Tibial artery (tissue), 4 donors: ENCODE measurements at regions not wholly inside any gene's neighbourhood (a gene's known extent, or its start where the extent isn't known, plus 50 kb on each side); places are given as distances from the start of the nearest gene placed in this dataset.

Experiments used
- DNase-seq, 2 donors: peaks; one replicate each; pipeline ENCODE4 v3.0.0-alpha.2; 2019
- H3K27ac ChIP-seq, 2 donors: fragments of 200-600 bp; sonication (generic) in 1 of 2; 1 replicate in 1 of 2; 2 replicates in 1 of 2; pipeline ENCODE4 v1.5.1; 2018 to 2019; ENCODE audit warnings: mild to moderate bottlenecking in 1 of 2
- H3K27me3 ChIP-seq, 2 donors: fragments of 200-600 bp; sonication (generic) in 1 of 2; one replicate each; pipeline versions ENCODE4 v1.5.1 to v1.6.0; 2016 to 2019
- H3K36me3 ChIP-seq, 3 donors: fragments of 200-600 bp; sonication (generic) in 2 of 3; one replicate each; pipeline ENCODE4 v1.5.1; 2016 to 2019; ENCODE audit warnings: mild to moderate bottlenecking in 2 of 3
- H3K4me1 ChIP-seq, 4 donors: fragments of 200-600 bp; sonication (generic) in 2 of 4; 1 replicate in 3 of 4; 2 replicates in 1 of 4; pipeline ENCODE4 v1.5.1; 2016 to 2019
- H3K4me3 ChIP-seq, 2 donors: fragments of 200-600 bp; sonication (generic) in 1 of 2; 1 replicate in 1 of 2; 2 replicates in 1 of 2; pipeline ENCODE4 v1.5.1; 2018 to 2019; ENCODE audit warnings: mild to moderate bottlenecking in 2 of 2
- H3K9me3 ChIP-seq, 3 donors: fragments of 200-600 bp; sonication (generic) in 1 of 3; one replicate each; pipeline ENCODE4 v1.5.1; 2016 to 2019
- CTCF ChIP-seq, 2 experiments: fragments of 200-600 bp in 1 of 2; fragments of 450-650 bp in 1 of 2; IDR thresholded peaks; one replicate each; pipeline ENCODE4 v1.5.1; 2017 to 2019; ENCODE audit warnings: antibody characterized with exemption in 2 of 2, mild to moderate bottlenecking in 1 of 2, moderate library complexity in 1 of 2
- intact Hi-C: fragments of 100-400 bp; cut with DNase I; formaldehyde crosslinking; loops from one replicate; pipeline ENCODE4 v1.15.0; 2023; ENCODE audit warnings: low total_unique reads

- Histone ChIP-seq H3K27ac (peak overlapping the region; percentile 58 to 75), H3K9me3 (no peaks in the 10 kb centered on the region), H3K36me3 (no peaks in the 10 kb centered on the region), H3K4me1 (peaks cover 0 to 42% (median 18%) of the 10 kb centered on the region in 4 donors), H3K27me3 (no peaks in the 10 kb centered on the region), H3K4me3 (no peak overlapping the region)
- intact Hi-C loops: no loop called here
- no peak for TF ChIP-seq CTCF (IDR thresholded peaks at IDR 0.05)
- no peak for DNase-seq
Measured at GRCh38 chr11:95576146-95576845, 213.3 kb downstream of the FAM76B start.

DNA sequence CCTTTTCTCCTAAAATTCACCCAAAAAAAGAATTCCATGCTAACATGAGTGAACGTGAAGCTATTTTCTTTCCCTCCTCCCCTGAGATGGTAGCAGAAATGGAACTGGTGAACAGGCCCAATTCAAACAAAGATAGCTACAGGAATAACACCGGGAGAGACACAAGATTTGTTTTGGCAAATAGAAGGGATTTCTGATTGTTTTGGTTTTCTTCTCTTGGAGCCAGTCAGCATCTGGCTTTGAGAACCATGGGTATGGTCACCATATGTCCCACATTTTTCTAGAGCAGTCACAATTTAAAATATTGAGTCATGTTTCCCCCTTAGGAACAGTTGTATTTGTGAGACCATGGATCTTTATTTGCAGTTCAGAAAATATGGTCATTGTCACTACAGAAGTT lies 214.1 kb downstream of the FAM76B start:
- H3K4me1 ChIP-seq: peaks cover 0 to 42% (median 21%) of the 10 kb centered on the region in 4 donors
- TF ChIP-seq CTCF (IDR thresholded peaks at IDR 0.05): no peak
- no peak overlapping the region for H3K4me3 ChIP-seq
- DNase-seq: no peak
- intact Hi-C loops: no loop called here
- H3K9me3 ChIP-seq: no peaks in the 10 kb centered on the region
- peak overlapping the region; percentile 58 to 75 for H3K27ac ChIP-seq
- H3K27me3 ChIP-seq: no peaks in the 10 kb centered on the region
- no peaks in the 10 kb centered on the region for H3K36me3 ChIP-seq

GRCh38 chr11:95571718-95572260 lies 217.8 kb downstream of the FAM76B start:
- no peak for DNase-seq
- no peak for TF ChIP-seq CTCF (IDR thresholded peaks at IDR 0.05)
- Histone ChIP-seq H3K4me3 (no peak overlapping the region), H3K36me3 (no peaks in the 10 kb centered on the region), H3K4me1 (peaks cover 0 to 50% (median 28%) of the 10 kb centered on the region in 4 donors), H3K9me3 (peaks cover 0 to 11% (median 0%) of the 10 kb centered on the region in 3 donors), H3K27me3 (no peaks in the 10 kb centered on the region), H3K27ac (no peak overlapping the region)
- intact Hi-C loops: no loop called here

DNA sequence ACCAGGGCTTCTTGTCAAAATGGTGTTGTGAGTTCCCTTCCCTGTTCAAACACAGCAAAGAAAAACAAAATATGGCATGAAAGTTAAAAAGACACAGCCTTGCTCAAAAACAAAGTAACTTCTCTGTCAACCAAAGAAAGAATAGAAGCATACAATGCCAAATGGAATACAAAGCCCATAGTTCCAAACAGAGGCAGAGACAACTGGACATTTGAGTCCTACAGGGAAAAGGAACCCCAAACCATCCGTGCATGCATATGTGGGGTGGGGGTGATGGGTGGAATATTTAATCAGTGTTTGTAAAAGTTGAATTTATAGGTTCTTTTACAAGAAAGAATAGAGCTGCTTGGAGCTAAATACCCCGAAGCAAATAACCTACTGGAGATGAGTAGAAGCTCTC lies 218.7 kb downstream of the FAM76B start:
- intact Hi-C loops: no loop called here
- Histone ChIP-seq H3K27ac (no peak overlapping the region), H3K9me3 (peaks cover 0 to 11% (median 0%) of the 10 kb centered on the region in 3 donors), H3K4me3 (no peak overlapping the region), H3K27me3 (no peaks in the 10 kb centered on the region), H3K4me1 (peaks cover 0 to 50% (median 27%) of the 10 kb centered on the region in 4 donors), H3K36me3 (no peaks in the 10 kb centered on the region)
- no peak for DNase-seq
- TF ChIP-seq CTCF (IDR thresholded peaks at IDR 0.05): no peak

DNA sequence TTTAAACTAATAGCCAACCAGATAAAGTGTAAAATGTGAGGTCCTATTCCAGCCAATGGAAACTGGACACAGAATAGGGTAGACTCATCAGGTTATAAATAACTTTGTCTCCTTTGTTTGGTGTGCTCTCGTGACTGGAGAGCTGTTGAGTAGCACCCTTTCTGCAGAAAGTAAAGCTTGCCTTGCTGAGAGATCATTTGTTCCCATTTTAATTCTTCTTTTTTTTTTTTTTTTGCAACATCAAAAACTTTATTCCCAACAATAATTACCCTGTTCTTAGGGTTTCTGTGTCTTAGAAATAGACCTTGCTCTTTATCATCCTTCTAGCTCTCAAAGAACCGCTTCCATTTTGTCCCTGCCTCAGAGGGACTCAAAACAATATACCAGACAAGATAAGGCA lies 220.4 kb downstream of the FAM76B start:
- no peaks in the 10 kb centered on the region for H3K27me3 ChIP-seq
- TF ChIP-seq CTCF (IDR thresholded peaks at IDR 0.05): no peak
- intact Hi-C loops: loop anchor here (10.0 kb wide), 2 partner anchors 76 to 314 kb away; no protein-coding TSS in a partner anchor
- no peak overlapping the region for H3K4me3 ChIP-seq
- DNase-seq: no peak
- peaks cover 0 to 49% (median 32%) of the 10 kb centered on the region in 4 donors for H3K4me1 ChIP-seq
- H3K27ac ChIP-seq: peak overlapping the region in 1 of 2 donors; percentile 9
- H3K36me3 ChIP-seq: no peaks in the 10 kb centered on the region
- H3K9me3 ChIP-seq: peaks cover 0 to 11% (median 0%) of the 10 kb centered on the region in 3 donors
